K562 (cell line): ENCODE measurements at regions not wholly inside any gene's neighbourhood (a gene's known extent, or its start where the extent isn't known, plus 50 kb on each side); places are given as distances from the start of the nearest gene placed in this dataset.

Experiments
- ATAC-seq: fragments of 200-7000 bp; cut with Tn5 transposase; 3 replicates; pipeline ENCODE4 v1.9.1; 2020; ENCODE audit warnings: moderate library complexity
- BruUV-seq: library from RNA; stranded (reverse); fragments of 400-500 nt; replicated peaks from 2 replicates; lab custom pipeline; 2021; lab: Mats Ljungman, UMichigan
- CTCF ChIA-PET: fragments of 300-600 bp; formaldehyde crosslinking; extraction: SDS; loops from one replicate; lab custom pipeline; 2021; ENCODE audit warnings: low intra/inter-chr PET ratio; lab: Yijun Ruan, JAX
- POLR2A ChIA-PET: fragments of 300-600, 350-650 bp; sonication (Branson Sonifier 250); formaldehyde crosslinking; extraction: SDS; loops from one replicate; lab custom pipeline; 2021; ENCODE audit warnings: antibody characterized with exemption, inconsistent platforms; lab: Yijun Ruan, JAX
- DNase-seq, 4 experiments: peaks; one replicate each; pipeline versions ENCODE4 v3.0.0 to v3.0.0-alpha.2; 2011 to 2018; ENCODE audit warnings: low spot score in 3 of 4, mixed read lengths in 3 of 4; ENCODE audit errors: extremely low read depth in 1 of 4
- FAIRE-seq: peaks from 2 replicates; lab custom pipeline; 2011; peaks lifted over from hg19 to GRCh38; lab: Jason Lieb, UNC
- H2AFZ ChIP-seq: 2 replicates; pipeline ENCODE4 v1.6.0; 2011; ENCODE audit warnings: low read depth, low read length, control low read depth, inconsistent platforms
- H3K27ac ChIP-seq: fragments of 200-600 bp; 3 replicates; pipeline ENCODE4 v1.8.0; 2011; ENCODE audit warnings: low read depth, mild to moderate bottlenecking, control low read depth, inconsistent platforms, low read length, moderate library complexity, mixed read lengths; ENCODE audit errors: extremely low read depth
- H3K27me3 ChIP-seq, 2 experiments: fragments of 300-600 bp in 1 of 2; 2 replicates in 1 of 2; 3 replicates in 1 of 2; pipeline versions ENCODE4 v1.6.0 to v1.8.0; 2011; ENCODE audit warnings: inconsistent platforms in 2 of 2, low read length in 2 of 2, mild to moderate bottlenecking in 1 of 2, mixed read lengths in 1 of 2, moderate library complexity in 1 of 2; ENCODE audit not compliant: control insufficient read depth in 2 of 2, insufficient read depth in 2 of 2
- H3K36me3 ChIP-seq: fragments of 300-600 bp; 3 replicates; pipeline ENCODE4 v1.8.0; 2011; ENCODE audit warnings: mild to moderate bottlenecking, low read length, inconsistent platforms; ENCODE audit not compliant: control insufficient read depth, insufficient read depth
- H3K4me1 ChIP-seq, 2 experiments: fragments of 200-600 bp in 1 of 2; replicated peaks in 1 of 2; 2 replicates in 1 of 2; 3 replicates in 1 of 2; pipeline versions ENCODE4 v1.5.1 to v1.8.0; 2011; ENCODE audit warnings: inconsistent platforms in 2 of 2, low read length in 2 of 2, mild to moderate bottlenecking in 1 of 2, mixed read lengths in 1 of 2, moderate library complexity in 1 of 2; ENCODE audit not compliant: control insufficient read depth in 2 of 2, insufficient read depth in 2 of 2
- H3K4me2 ChIP-seq: 2 replicates; pipeline ENCODE4 v1.6.1; 2011; ENCODE audit warnings: low read length, control low read depth, inconsistent platforms, mixed read lengths; ENCODE audit not compliant: insufficient read depth
- H3K4me3 ChIP-seq: fragments of 200-600 bp; sonication (generic), shearing (Covaris generic); 2 replicates; pipeline ENCODE4 v1.5.1; 2016; ENCODE audit warnings: control low read depth, inconsistent platforms
- H3K79me2 ChIP-seq: fragments of 200-600 bp; 3 replicates; pipeline ENCODE4 v1.8.0; 2011; ENCODE audit warnings: low read length, inconsistent platforms; ENCODE audit not compliant: control insufficient read depth, insufficient read depth
- H3K9ac ChIP-seq, 2 experiments: 2 replicates each; pipeline versions ENCODE4 v1.6.0 to v1.6.1; 2011; ENCODE audit warnings: low read depth in 2 of 2, low read length in 2 of 2, control low read depth in 1 of 2, inconsistent platforms in 1 of 2, mild to moderate bottlenecking in 1 of 2, mixed read lengths in 1 of 2; ENCODE audit not compliant: insufficient read depth in 1 of 2
- H3K9me1 ChIP-seq: one replicate; pipeline ENCODE4 v1.6.0; 2011; ENCODE audit warnings: inconsistent platforms, mild to moderate bottlenecking, low read length, moderate library complexity; ENCODE audit not compliant: control insufficient read depth, insufficient read depth
- H3K9me3 ChIP-seq: replicated peaks from 2 replicates; pipeline ENCODE4 v1.5.1; 2011; ENCODE audit warnings: low read depth, low read length, inconsistent platforms; ENCODE audit not compliant: control insufficient read depth, insufficient read depth
- H4K20me1 ChIP-seq: replicated peaks from 2 replicates; pipeline ENCODE4 v1.6.1; 2011; ENCODE audit warnings: low read length, inconsistent platforms, mixed read lengths; ENCODE audit not compliant: control insufficient read depth, insufficient read depth
- FOXA1 ChIP-seq: fragments of 450-650 bp; IDR thresholded peaks from 2 replicates; pipeline ENCODE4 v1.6.1; 2016; ENCODE audit warnings: mild to moderate bottlenecking, borderline replicate concordance
- SRSF7 ChIP-seq: fragments of 200-400 bp; formaldehyde crosslinking; optimal IDR thresholded peaks from 2 replicates; pipeline ENCODE3; 2017; ENCODE audit warnings: mild to moderate bottlenecking, low read depth, low read length
- ZC3H4 ChIP-seq: sonication (generic); formaldehyde crosslinking; IDR thresholded peaks from 2 replicates; pipeline ENCODE4 v1.9.0; 2021; ENCODE audit warnings: missing genetic modification reagents, borderline replicate concordance
- ZNF12 ChIP-seq: sonication (generic); formaldehyde crosslinking; IDR thresholded peaks from 2 replicates; pipeline ENCODE4 v1.4.0; 2020; ENCODE audit warnings: mild to moderate bottlenecking, missing genetic modification reagents
- ZNF224 ChIP-seq: sonication (generic); formaldehyde crosslinking; IDR thresholded peaks from 2 replicates; pipeline ENCODE4 v1.8.0; 2022; ENCODE audit warnings: mild to moderate bottlenecking, missing genetic modification reagents
- ZNF445 ChIP-seq: fragments of 250-450 bp; sonication (Bioruptor Pico); IDR thresholded peaks from 2 replicates; pipeline ENCODE4 v1.4.0; 2020; ENCODE audit warnings: low read depth, mild to moderate bottlenecking, moderate library complexity
- ZNF77 ChIP-seq: fragments of 250-450 bp; sonication (Bioruptor Pico); IDR thresholded peaks from 2 replicates; pipeline ENCODE4 v1.5.0; 2020
- WGBS: fragments of 100-300 bp; shearing (Covaris generic); methylation state at CpG from one replicate; pipeline ENCODE4 v1.1.6; 2016; ENCODE audit warnings: low coverage, mixed read lengths; ENCODE audit not compliant: insufficient coverage; ENCODE audit errors: missing lambda C conversion rate; 5-methylcytosine and 5-hydroxymethylcytosine counted together
- in situ Hi-C: fragments of 300-500 bp; cut with MboI; formaldehyde crosslinking; loops from 4 replicates; pipeline ENCODE4 v1.15.0; 2018; ENCODE audit warnings: inconsistent platforms, mixed read lengths
- intact Hi-C: fragments of 100-400 bp; cut with micrococcal nuclease; formaldehyde crosslinking; loops from 2 replicates; pipeline ENCODE4 v1.14.2; 2022
- TF ChIP-seq, protein P1 (sequence below): fragments of 450-650 bp; IDR thresholded peaks from 2 replicates; pipeline ENCODE4 v1.6.1; 2017; ENCODE audit warnings: mild to moderate bottlenecking, moderate library complexity

DNA sequence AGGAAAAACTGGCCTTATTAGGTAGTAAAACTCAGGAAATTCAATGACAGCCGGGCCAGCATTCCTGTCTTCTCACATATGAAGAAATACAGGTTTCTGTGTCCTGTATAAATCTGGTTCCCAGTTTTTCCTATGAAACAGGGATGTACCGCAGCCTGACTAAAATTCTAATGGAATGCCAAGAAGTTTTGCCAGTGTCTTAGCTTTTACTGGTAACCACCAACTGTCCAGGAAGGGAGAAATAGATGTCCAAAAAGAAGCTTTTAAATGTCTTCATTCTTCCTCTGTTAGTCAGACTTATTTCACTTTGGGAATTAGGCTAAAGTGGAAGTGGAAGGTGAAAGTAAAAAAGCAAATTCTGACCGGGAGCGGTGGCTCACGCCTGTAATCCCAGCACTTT is 108.0 kb upstream of the TBL1X start:
- WGBS: 83% methylated on average over 1 of the region's 5 CpGs
- H3K9me3 ChIP-seq: peaks cover 7% of the 10 kb centered on the region
- no TSS peak for BruUV-seq
- ATAC-seq (no peak), DNase-seq (no peak), FAIRE-seq (no peak)
- no peak overlapping the region for H3K9ac ChIP-seq
- H2AFZ ChIP-seq: no peak overlapping the region
- no peak overlapping the region for H3K4me3 ChIP-seq
- no peaks in the 10 kb centered on the region for H3K79me2 ChIP-seq
- no peaks in the 10 kb centered on the region for H3K27me3 ChIP-seq
- no peaks in the 10 kb centered on the region for H4K20me1 ChIP-seq
- no peaks in the 10 kb centered on the region for H3K36me3 ChIP-seq
- intact Hi-C loops (no loop called here), in situ Hi-C loops (no loop called here)
- no peak overlapping the region for H3K4me2 ChIP-seq
- POLR2A ChIA-PET: no interaction called here
- H3K4me1 ChIP-seq: peaks cover 7 to 20% of the 10 kb centered on the region in 2 experiments; a peak in 3 of 5 replicates
- H3K9me1 ChIP-seq: no peaks in the 10 kb centered on the region
- no peak overlapping the region for H3K27ac ChIP-seq
- TF ChIP-seq ZNF224 (CRISPR knock-in tag): no peak
- TF ChIP-seq, protein P1, sequence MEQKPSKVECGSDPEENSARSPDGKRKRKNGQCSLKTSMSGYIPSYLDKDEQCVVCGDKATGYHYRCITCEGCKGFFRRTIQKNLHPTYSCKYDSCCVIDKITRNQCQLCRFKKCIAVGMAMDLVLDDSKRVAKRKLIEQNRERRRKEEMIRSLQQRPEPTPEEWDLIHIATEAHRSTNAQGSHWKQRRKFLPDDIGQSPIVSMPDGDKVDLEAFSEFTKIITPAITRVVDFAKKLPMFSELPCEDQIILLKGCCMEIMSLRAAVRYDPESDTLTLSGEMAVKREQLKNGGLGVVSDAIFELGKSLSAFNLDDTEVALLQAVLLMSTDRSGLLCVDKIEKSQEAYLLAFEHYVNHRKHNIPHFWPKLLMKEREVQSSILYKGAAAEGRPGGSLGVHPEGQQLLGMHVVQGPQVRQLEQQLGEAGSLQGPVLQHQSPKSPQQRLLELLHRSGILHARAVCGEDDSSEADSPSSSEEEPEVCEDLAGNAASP: no peak
- TF ChIP-seq ZNF12 (CRISPR knock-in tag): no peak
- no peak for TF ChIP-seq FOXA1
- no peak for TF ChIP-seq SRSF7
- no peak for TF ChIP-seq ZNF77 (CRISPR knock-in tag)
- TF ChIP-seq ZC3H4 (CRISPR knock-in tag): no peak
- no peak for TF ChIP-seq ZNF445 (CRISPR knock-in tag)
- TF ChIP-seq, all 486 proteins: peak for 0
- CTCF ChIA-PET: no interaction called here
